Thyroid gland (tissue), 4 donors: ENCODE measurements at regions not wholly inside any gene's neighbourhood (a gene's known extent, or its start where the extent isn't known, plus 50 kb on each side); places are given as distances from the start of the nearest gene placed in this dataset.

Experiments
- DNase-seq, 2 donors: peaks; one replicate each; pipeline ENCODE4 v3.0.0-alpha.2; 2019
- H3K27ac ChIP-seq, 3 donors: fragments of 200-600 bp; sonication (generic); 1 replicate in 2 of 3; 2 replicates in 1 of 3; pipeline ENCODE4 v1.5.1; 2016 to 2019; ENCODE audit warnings: mild to moderate bottlenecking in 1 of 3, moderate library complexity in 1 of 3
- H3K27me3 ChIP-seq: fragments of 200-600 bp; sonication (generic); one replicate; pipeline ENCODE4 v1.5.1; 2019
- H3K36me3 ChIP-seq, 2 donors: fragments of 200-600 bp; sonication (generic); one replicate each; pipeline ENCODE4 v1.5.1; 2016 to 2019
- H3K4me1 ChIP-seq, 2 donors: fragments of 200-600 bp; sonication (generic); one replicate each; pipeline ENCODE4 v1.5.1; 2017 to 2019
- H3K4me3 ChIP-seq, 3 donors: fragments of 200-600 bp; sonication (generic); replicated peaks in 1 of 3; 1 replicate in 2 of 3; 2 replicates in 1 of 3; pipeline ENCODE4 v1.5.1; 2016; ENCODE audit warnings: mild to moderate bottlenecking in 1 of 3
- H3K9me3 ChIP-seq: fragments of 200-600 bp; sonication (generic); one replicate; pipeline ENCODE4 v1.5.1; 2017
- CTCF ChIP-seq, 6 experiments: fragments of 200-600 bp in 3 of 6; fragments of 450-650 bp in 3 of 6; sonication (generic) in 3 of 6; IDR thresholded peaks; one replicate each; pipeline ENCODE4 v1.5.1; 2016 to 2019; ENCODE audit warnings: antibody characterized with exemption in 6 of 6, mild to moderate bottlenecking in 2 of 6, inconsistent platforms in 1 of 6, moderate library complexity in 1 of 6
- POLR2A ChIP-seq, 2 donors: fragments of 450-650 bp; IDR thresholded peaks; one replicate each; pipeline ENCODE4 v1.6.1; 2017; ENCODE audit warnings: antibody characterized with exemption in 2 of 2, mild to moderate bottlenecking in 2 of 2, moderate library complexity in 1 of 2
- WGBS, 2 donors: methylation state at CpG; one replicate each; pipeline ENCODE4 v1.1.5; 2017; 5-methylcytosine and 5-hydroxymethylcytosine counted together
- intact Hi-C: fragments of 100-400 bp; cut with DNase I; formaldehyde crosslinking; loops from one replicate; pipeline ENCODE4 v1.15.1; 2023

GRCh38 chr14:44756554-44756953, 205.2 kb downstream of the KLHL28 start:
- intact Hi-C loops, result no loop called here
- H3K27ac ChIP-seq, result no peak overlapping the region
- no peaks in the 10 kb centered on the region for H3K36me3 ChIP-seq
- no peaks in the 10 kb centered on the region for H3K27me3 ChIP-seq
- no peaks in the 10 kb centered on the region for H3K4me1 ChIP-seq
- WGBS, 2 donors, result 62 to 67% methylated on average over 3 of the region's 3 CpGs
- no peak for DNase-seq
- no peaks in the 10 kb centered on the region for H3K9me3 ChIP-seq
- H3K4me3 ChIP-seq, result no peak overlapping the region
- TF ChIP-seq POLR2A (IDR thresholded peaks at IDR 0.05), result no peak
- no peak for TF ChIP-seq CTCF (IDR thresholded peaks at IDR 0.05)

- Histone ChIP-seq H3K27me3 (no peaks in the 10 kb centered on the region), H3K27ac (no peak overlapping the region), H3K4me1 (no peaks in the 10 kb centered on the region), H3K4me3 (no peak overlapping the region), H3K36me3 (no peaks in the 10 kb centered on the region), H3K9me3 (no peaks in the 10 kb centered on the region)
- 90 to 100% methylated on average over 1 of the region's 1 CpG for WGBS, 2 donors
- TF ChIP-seq CTCF (IDR thresholded peaks at IDR 0.05) (no peak), POLR2A (IDR thresholded peaks at IDR 0.05) (no peak)
- no peak for DNase-seq
- intact Hi-C loops, result no loop called here
Measured at GRCh38 chr14:44745371-44745770, 216.4 kb downstream of the KLHL28 start.

- intact Hi-C loops, result no loop called here
- no peaks in the 10 kb centered on the region for H3K27me3 ChIP-seq
- no peaks in the 10 kb centered on the region for H3K36me3 ChIP-seq
- WGBS, 2 donors, result 83 to 90% methylated on average over 6 of the region's 6 CpGs
- no peak for DNase-seq
- no peak for TF ChIP-seq CTCF (IDR thresholded peaks at IDR 0.05)
- no peak for TF ChIP-seq POLR2A (IDR thresholded peaks at IDR 0.05)
- H3K27ac ChIP-seq, result no peak overlapping the region
- no peaks in the 10 kb centered on the region for H3K4me1 ChIP-seq
- no peak overlapping the region for H3K4me3 ChIP-seq
- H3K9me3 ChIP-seq, result no peaks in the 10 kb centered on the region
Measured at GRCh38 chr14:44742202-44742601, 219.5 kb downstream of the KLHL28 start.

GRCh38 chr14:44741431-44741830, 220.3 kb downstream of the KLHL28 start:
- Histone ChIP-seq H3K4me3 (no peak overlapping the region), H3K9me3 (no peaks in the 10 kb centered on the region), H3K27ac (no peak overlapping the region), H3K4me1 (no peaks in the 10 kb centered on the region), H3K27me3 (no peaks in the 10 kb centered on the region), H3K36me3 (no peaks in the 10 kb centered on the region)
- TF ChIP-seq CTCF (IDR thresholded peaks at IDR 0.05) (no peak), POLR2A (IDR thresholded peaks at IDR 0.05) (no peak)
- no peak for DNase-seq
- intact Hi-C loops, result no loop called here

GRCh38 chr14:44736326-44736725, 225.4 kb downstream of the KLHL28 start:
- Histone ChIP-seq H3K4me3 (no peak overlapping the region), H3K9me3 (no peaks in the 10 kb centered on the region), H3K27ac (no peak overlapping the region), H3K4me1 (peaks cover 0 to 6% of the 10 kb centered on the region in 2 donors), H3K36me3 (no peaks in the 10 kb centered on the region), H3K27me3 (no peaks in the 10 kb centered on the region)
- intact Hi-C loops, result no loop called here
- DNase-seq, result no peak
- 81 to 90% methylated on average over 1 of the region's 1 CpG for WGBS, 2 donors
- TF ChIP-seq CTCF (IDR thresholded peaks at IDR 0.05), result no peak
- TF ChIP-seq POLR2A (IDR thresholded peaks at IDR 0.05), result no peak
